Right atrium auricular region (tissue), 2 donors: ENCODE measurements at regions not wholly inside any gene's neighbourhood (a gene's known extent, or its start where the extent isn't known, plus 50 kb on each side); places are given as distances from the start of the nearest gene placed in this dataset.

Experiments
- DNase-seq: peaks from one replicate; pipeline ENCODE4 v3.0.0-alpha.2; 2019; ENCODE audit warnings: low spot score
- H3K27ac ChIP-seq, 2 donors: fragments of 200-600 bp; sonication (generic); 1 replicate in 1 of 2; 2 replicates in 1 of 2; pipeline ENCODE4 v1.5.1; 2016 to 2019
- H3K27me3 ChIP-seq, 2 donors: fragments of 200-600 bp; sonication (generic); one replicate each; pipeline versions ENCODE4 v1.5.1 to v1.6.0; 2017 to 2019
- H3K36me3 ChIP-seq: fragments of 200-600 bp; sonication (generic); one replicate; pipeline ENCODE4 v1.5.1; 2016
- H3K4me1 ChIP-seq, 2 donors: fragments of 200-600 bp; sonication (generic); one replicate each; pipeline versions ENCODE4 v1.5.1 to v1.6.0; 2017 to 2019
- H3K4me3 ChIP-seq, 2 donors: fragments of 200-600 bp; sonication (generic); 1 replicate in 1 of 2; 2 replicates in 1 of 2; pipeline ENCODE4 v1.5.1; 2017 to 2019; ENCODE audit warnings: mild to moderate bottlenecking in 1 of 2, moderate library complexity in 1 of 2
- H3K9me3 ChIP-seq, 2 donors: fragments of 200-600 bp; sonication (generic); one replicate each; pipeline ENCODE4 v1.5.1; 2019
- CTCF ChIP-seq, 2 donors: fragments of 200-600 bp; sonication (generic); IDR thresholded peaks; one replicate each; pipeline ENCODE4 v1.5.1; 2019; ENCODE audit warnings: antibody characterized with exemption in 2 of 2

- Histone ChIP-seq H3K36me3 (no peaks in the 10 kb centered on the region), H3K4me3 (no peak overlapping the region), H3K27me3 (no peaks in the 10 kb centered on the region), H3K27ac (no peak overlapping the region), H3K9me3 (peaks cover 0 to 12% of the 10 kb centered on the region in 2 donors), H3K4me1 (no peaks in the 10 kb centered on the region)
- no peak for TF ChIP-seq CTCF (IDR thresholded peaks at IDR 0.05)
- peak; percentile 32 for DNase-seq
Measured at GRCh38 chr17:65283704-65284103, 146.5 kb downstream of the RGS9 start.

DNA sequence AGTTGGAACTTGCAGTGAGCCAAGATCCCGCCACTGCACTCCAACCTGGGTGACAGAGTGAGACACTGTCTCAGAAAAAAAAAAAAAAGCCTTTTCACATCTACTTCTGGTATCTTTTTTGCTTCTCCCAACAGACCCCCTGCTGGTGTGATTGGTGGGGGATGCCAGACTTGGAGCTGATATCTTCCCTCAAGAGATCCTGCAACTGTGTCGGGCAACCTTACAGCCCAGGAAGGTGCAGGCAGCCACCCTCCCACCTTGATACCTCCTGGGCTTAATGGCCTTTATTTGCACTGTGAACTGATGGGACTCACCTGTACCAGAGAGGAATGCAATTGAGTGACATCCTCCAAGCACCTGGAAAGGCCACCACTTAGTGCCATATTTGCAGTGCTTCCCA lies 142.3 kb downstream of the RGS9 start:
- Histone ChIP-seq H3K27ac (no peak overlapping the region), H3K36me3 (no peaks in the 10 kb centered on the region), H3K27me3 (no peaks in the 10 kb centered on the region), H3K9me3 (peaks cover 0 to 12% of the 10 kb centered on the region in 2 donors), H3K4me1 (no peaks in the 10 kb centered on the region), H3K4me3 (no peak overlapping the region)
- DNase-seq, result peak; percentile 30
- TF ChIP-seq CTCF (IDR thresholded peaks at IDR 0.05), result no peak

- Histone ChIP-seq H3K27me3 (no peaks in the 10 kb centered on the region), H3K9me3 (peaks cover 0 to 12% of the 10 kb centered on the region in 2 donors), H3K4me1 (no peaks in the 10 kb centered on the region), H3K4me3 (no peak overlapping the region), H3K36me3 (no peaks in the 10 kb centered on the region), H3K27ac (no peak overlapping the region)
- DNase-seq, result peak; percentile 42
- TF ChIP-seq CTCF (IDR thresholded peaks at IDR 0.05), result no peak
Measured at GRCh38 chr17:65278820-65279184, 141.6 kb downstream of the RGS9 start.

DNA sequence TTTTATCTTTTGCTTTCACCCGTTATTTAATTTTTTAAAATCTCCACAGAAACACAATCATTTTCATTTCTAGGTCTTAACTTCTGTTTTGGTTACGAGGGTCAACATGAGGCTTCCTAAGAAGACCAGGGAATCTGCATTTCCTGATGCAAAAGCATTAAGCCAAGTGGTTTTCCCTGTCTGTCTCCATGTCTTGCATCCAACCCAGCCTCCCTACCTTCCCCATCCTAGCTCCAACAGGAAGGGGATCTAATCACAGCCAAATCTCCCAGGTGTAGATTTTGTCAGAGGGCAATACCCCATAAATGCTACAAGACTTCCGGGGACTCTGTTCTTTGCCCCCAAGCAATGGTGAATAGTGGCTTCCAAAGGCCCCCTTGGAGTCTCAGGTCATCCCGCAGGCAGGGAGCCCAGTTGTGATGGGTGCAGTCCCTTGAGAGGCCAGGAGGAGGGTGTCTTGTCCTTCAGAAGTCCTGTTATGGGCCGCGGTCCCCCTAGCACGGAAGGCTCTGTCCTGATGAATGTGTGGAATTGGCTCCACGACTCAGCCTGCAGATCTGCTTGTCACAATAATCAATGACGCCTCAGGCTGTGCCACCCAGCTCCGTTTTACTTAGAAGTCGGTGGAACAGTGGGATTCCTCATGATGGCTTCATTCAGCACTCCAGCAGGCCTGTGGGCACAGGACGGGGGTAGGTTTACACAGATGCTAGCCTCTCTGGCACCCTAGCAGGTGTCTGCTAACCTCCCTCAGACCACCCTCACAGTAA lies 141.1 kb downstream of the RGS9 start:
- no peak overlapping the region for H3K27ac ChIP-seq
- DNase-seq, result peak; percentile 48

GRCh38 chr17:65277576-65277975 lies 140.4 kb downstream of the RGS9 start:
- Histone ChIP-seq H3K36me3 (no peaks in the 10 kb centered on the region), H3K27ac (no peak overlapping the region), H3K9me3 (no peaks in the 10 kb centered on the region), H3K27me3 (no peaks in the 10 kb centered on the region), H3K4me1 (no peaks in the 10 kb centered on the region), H3K4me3 (no peak overlapping the region)
- no peak for TF ChIP-seq CTCF (IDR thresholded peaks at IDR 0.05)
- peak; percentile 26 for DNase-seq

More for the DNA sequence above, 141.1 kb downstream of the RGS9 start:
- H3K9me3 ChIP-seq, result peaks cover 0 to 7% of the 10 kb centered on the region in 2 donors
- peak; percentile 25 to 60 for TF ChIP-seq CTCF (IDR thresholded peaks at IDR 0.05)
- no peaks in the 10 kb centered on the region for H3K4me1 ChIP-seq
- H3K4me3 ChIP-seq, result no peak overlapping the region
- H3K27me3 ChIP-seq, result no peaks in the 10 kb centered on the region
- H3K36me3 ChIP-seq, result no peaks in the 10 kb centered on the region
